ENCODE measurements at regions not wholly inside any gene's neighbourhood (a gene's known extent, or its start where the extent isn't known, plus 50 kb on each side); places are given as distances from the start of the nearest gene placed in this dataset.

- no peak for TF ChIP-seq TFAP4 (IDR thresholded peaks at IDR 0.05; ENCODE audit: borderline replicate concordance, low read depth)
- TF ChIP-seq TBX3 (IDR thresholded peaks at IDR 0.05; ENCODE audit: borderline replicate concordance), result no peak
- TF ChIP-seq ARNTL (CRISPR knock-in tag; IDR thresholded peaks at IDR 0.05), result peak; percentile 73; the same call in 1 of the 2 replicates
- no peak for TF ChIP-seq ZNF616 (CRISPR knock-in tag; IDR thresholded peaks at IDR 0.05; ENCODE audit: low read depth)
- 0 out of 2 replicates have a peak, but pooled peaks have one; percentile 29 for TF ChIP-seq MXD3 (CRISPR knock-in tag; IDR thresholded peaks at IDR 0.05)
- no peak for TF ChIP-seq REXO4 (CRISPR knock-in tag; IDR thresholded peaks at IDR 0.05; ENCODE audit: borderline replicate concordance)
- peak; percentile 91 for TF ChIP-seq HIC2 (CRISPR knock-in tag; IDR thresholded peaks at IDR 0.05; ENCODE audit: low read depth)
- TF ChIP-seq ZNF644 (CRISPR knock-in tag; IDR thresholded peaks at IDR 0.05; ENCODE audit: low read depth), result no peak
- no peak for TF ChIP-seq ZNF773 (CRISPR knock-in tag; IDR thresholded peaks at IDR 0.05; ENCODE audit: borderline replicate concordance)
- no peak for TF ChIP-seq ZFP1 (CRISPR knock-in tag; IDR thresholded peaks at IDR 0.05)
- no peak for TF ChIP-seq ZBTB1 (CRISPR knock-in tag; IDR thresholded peaks at IDR 0.05; ENCODE audit: borderline replicate concordance)
- no peak for TF ChIP-seq TRIM22 (IDR thresholded peaks at IDR 0.05)
- TF ChIP-seq ZC3H4 (CRISPR knock-in tag; IDR thresholded peaks at IDR 0.05; ENCODE audit: borderline replicate concordance), result no peak
- no peak for TF ChIP-seq IKZF4 (CRISPR knock-in tag; IDR thresholded peaks at IDR 0.05; ENCODE audit: borderline replicate concordance, low read depth, not compliant biosample characterization)
- no peak for TF ChIP-seq ZNF510 (CRISPR knock-in tag; IDR thresholded peaks at IDR 0.05; ENCODE audit: low read depth)
- TF ChIP-seq TBX2 (CRISPR knock-in tag; IDR thresholded peaks at IDR 0.05; ENCODE audit: borderline replicate concordance), result no peak
- TF ChIP-seq SKI (IDR thresholded peaks at IDR 0.05; ENCODE audit: partially characterized antibody), result peak; percentile 50
- no peak for TF ChIP-seq ZNF660 (CRISPR knock-in tag; IDR thresholded peaks at IDR 0.05; ENCODE audit: borderline replicate concordance, low read depth)
- TF ChIP-seq, protein P1, sequence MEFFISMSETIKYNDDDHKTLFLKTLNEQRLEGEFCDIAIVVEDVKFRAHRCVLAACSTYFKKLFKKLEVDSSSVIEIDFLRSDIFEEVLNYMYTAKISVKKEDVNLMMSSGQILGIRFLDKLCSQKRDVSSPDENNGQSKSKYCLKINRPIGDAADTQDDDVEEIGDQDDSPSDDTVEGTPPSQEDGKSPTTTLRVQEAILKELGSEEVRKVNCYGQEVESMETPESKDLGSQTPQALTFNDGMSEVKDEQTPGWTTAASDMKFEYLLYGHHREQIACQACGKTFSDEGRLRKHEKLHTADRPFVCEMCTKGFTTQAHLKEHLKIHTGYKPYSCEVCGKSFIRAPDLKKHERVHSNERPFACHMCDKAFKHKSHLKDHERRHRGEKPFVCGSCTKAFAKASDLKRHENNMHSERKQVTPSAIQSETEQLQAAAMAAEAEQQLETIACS (CRISPR knock-in tag; IDR thresholded peaks at IDR 0.05), result no peak
- TF ChIP-seq DNMT1 (CRISPR knock-in tag; IDR thresholded peaks at IDR 0.05), result no peak
- no peak for TF ChIP-seq TIGD3 (CRISPR knock-in tag; IDR thresholded peaks at IDR 0.05; ENCODE audit: borderline replicate concordance)
- TF ChIP-seq CHD2 (IDR thresholded peaks at IDR 0.05; ENCODE audit: low read depth, low read length), result no peak
- TF ChIP-seq FOXP1 (IDR thresholded peaks at IDR 0.05), result peak; percentile 43; the same call in 1 of the 2 replicates
- no peak for TF ChIP-seq FOXP1 (CRISPR knock-in tag; IDR thresholded peaks at IDR 0.05)
- TF ChIP-seq DR1 (CRISPR knock-in tag; IDR thresholded peaks at IDR 0.05), result no peak
- TF ChIP-seq ZNF841 (CRISPR knock-in tag; IDR thresholded peaks at IDR 0.05; ENCODE audit: borderline replicate concordance), result no peak
These were observed 111.8 kb downstream of the ACTL7B start (continued) for GRCh38 chr9:108743901-108744371.

All from HepG2 (cell line).